Breast epithelium (tissue), 3 donors: ENCODE measurements at regions not wholly inside any gene's neighbourhood (a gene's known extent, or its start where the extent isn't known, plus 50 kb on each side); places are given as distances from the start of the nearest gene placed in this dataset.

Experiments
- CTCF ChIP-seq, 3 donors: fragments of 450-650 bp; IDR thresholded peaks; one replicate each; pipeline ENCODE4 v1.5.1; 2016 to 2017; ENCODE audit warnings: antibody characterized with exemption in 3 of 3, mild to moderate bottlenecking in 3 of 3, moderate library complexity in 3 of 3
- POLR2A ChIP-seq: fragments of 450-650 bp; IDR thresholded peaks from one replicate; pipeline ENCODE4 v1.6.1; 2016; ENCODE audit warnings: antibody characterized with exemption, mild to moderate bottlenecking, moderate library complexity
- POLR2AphosphoS5 ChIP-seq, 3 donors: sonication (generic); formaldehyde crosslinking; IDR thresholded peaks; one replicate each; pipeline ENCODE4 v1.6.1; 2017; ENCODE audit warnings: antibody characterized with exemption in 3 of 3

- no peak for TF ChIP-seq CTCF (IDR thresholded peaks at IDR 0.05)
- TF ChIP-seq POLR2A, result no peak
- TF ChIP-seq POLR2AphosphoS5 (IDR thresholded peaks at IDR 0.05), result no peak
Observed at GRCh38 chr12:124489915-124490583, 77.4 kb downstream of the NCOR2 start.
